DND-41 (cell line): ENCODE measurements at regions not wholly inside any gene's neighbourhood (a gene's known extent, or its start where the extent isn't known, plus 50 kb on each side); places are given as distances from the start of the nearest gene placed in this dataset.

ENCODE experiments used
- ATAC-seq: fragments of 200-7000 bp; cut with Tn5 transposase; 3 replicates; pipeline ENCODE4 v1.9.1; 2021; ENCODE audit warnings: low read depth; ENCODE audit not compliant: insufficient read depth
- DNase-seq: peaks from one replicate; pipeline ENCODE4 v3.0.0-alpha.2; 2020
- H2AFZ ChIP-seq: 2 replicates; pipeline ENCODE4 v1.6.0; 2012; ENCODE audit warnings: low read depth, low read length
- H3K27ac ChIP-seq: 2 replicates; pipeline ENCODE4 v1.5.1; 2012; ENCODE audit warnings: low read length, inconsistent platforms
- H3K27me3 ChIP-seq: fragments of 200-600 bp; sonication (generic); 2 replicates; pipeline ENCODE4 v1.6.0; 2012; ENCODE audit warnings: low read length, mild to moderate bottlenecking, inconsistent platforms; ENCODE audit not compliant: insufficient read depth, poor library complexity
- H3K36me3 ChIP-seq: 2 replicates; pipeline ENCODE4 v1.5.1; 2012; ENCODE audit warnings: low read length, inconsistent platforms; ENCODE audit not compliant: insufficient read depth
- H3K4me1 ChIP-seq: 2 replicates; pipeline ENCODE4 v1.5.1; 2012; ENCODE audit warnings: mild to moderate bottlenecking, low read length; ENCODE audit not compliant: insufficient read depth
- H3K4me2 ChIP-seq: 2 replicates; pipeline ENCODE4 v1.6.0; 2012; ENCODE audit warnings: mild to moderate bottlenecking, moderate library complexity, low read length, inconsistent platforms; ENCODE audit not compliant: insufficient read depth
- H3K4me3 ChIP-seq, 2 experiments: fragments of 200-600 bp in 1 of 2; shearing (Covaris generic) in 1 of 2; 2 replicates each; pipeline ENCODE4 v1.5.1; 2012 to 2016; ENCODE audit warnings: inconsistent platforms in 2 of 2, low read length in 2 of 2, mild to moderate bottlenecking in 2 of 2, low read depth in 1 of 2, moderate library complexity in 1 of 2
- H3K79me2 ChIP-seq: 2 replicates; pipeline ENCODE4 v1.6.0; 2012; ENCODE audit warnings: low read length, inconsistent platforms; ENCODE audit not compliant: insufficient read depth
- H3K9ac ChIP-seq: 2 replicates; pipeline ENCODE4 v1.6.0; 2012; ENCODE audit warnings: low read depth, mild to moderate bottlenecking, inconsistent platforms, low read length, moderate library complexity
- H3K9me3 ChIP-seq: 2 replicates; pipeline ENCODE4 v1.5.1; 2012; ENCODE audit warnings: low read length, moderate library complexity, mild to moderate bottlenecking, inconsistent platforms; ENCODE audit not compliant: insufficient read depth, severe bottlenecking
- H4K20me1 ChIP-seq: 2 replicates; pipeline ENCODE4 v1.6.0; 2012; ENCODE audit warnings: low read length; ENCODE audit not compliant: insufficient read depth
- EZH2 ChIP-seq: IDR thresholded peaks from 3 replicates; pipeline ENCODE4 v1.6.1; 2012; ENCODE audit warnings: borderline replicate concordance, low read depth, mild to moderate bottlenecking, moderate library complexity, low read length, inconsistent platforms; ENCODE audit not compliant: severe bottlenecking
- TF ChIP-seq, protein P1 (sequence below): IDR thresholded peaks from 2 replicates; pipeline ENCODE4 v1.5.1; 2012; ENCODE audit warnings: borderline replicate concordance, low read length, moderate library complexity, mild to moderate bottlenecking; ENCODE audit not compliant: poor library complexity, severe bottlenecking; ENCODE audit errors: extremely low read depth

DNA sequence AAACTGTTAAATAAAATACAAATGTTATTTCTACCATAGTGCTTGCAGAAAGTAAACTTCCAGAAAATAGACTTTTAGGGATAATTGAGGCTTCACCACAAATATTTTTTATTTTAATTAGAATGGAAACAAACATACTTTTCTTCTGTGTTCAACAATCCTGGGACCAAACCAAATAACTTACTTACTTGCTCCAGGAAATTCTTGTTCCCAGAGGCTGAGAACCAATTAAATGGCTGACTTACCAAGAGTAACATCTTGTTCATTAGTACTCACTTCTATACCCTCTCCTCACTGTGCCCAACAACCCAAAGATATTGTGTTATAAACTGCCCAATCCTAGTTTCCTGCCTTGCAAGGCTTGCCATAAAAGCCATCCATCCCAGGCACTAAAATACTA, 172.2 kb upstream of the PFN2 start:
- Histone ChIP-seq H3K36me3 (no peaks in the 10 kb centered on the region), H3K9me3 (no peaks in the 10 kb centered on the region), H3K4me1 (no peaks in the 10 kb centered on the region), H3K4me3 (no peak overlapping the region), H3K27ac (no peak overlapping the region), H3K27me3 (no peaks in the 10 kb centered on the region), H3K9ac (no peak overlapping the region), H2AFZ (no peak overlapping the region), H3K79me2 (no peaks in the 10 kb centered on the region), H4K20me1 (no peaks in the 10 kb centered on the region), H3K4me2 (no peak overlapping the region)
- ATAC-seq (no peak), DNase-seq (no peak)
- TF ChIP-seq EZH2, result no peak
- TF ChIP-seq, protein P1, sequence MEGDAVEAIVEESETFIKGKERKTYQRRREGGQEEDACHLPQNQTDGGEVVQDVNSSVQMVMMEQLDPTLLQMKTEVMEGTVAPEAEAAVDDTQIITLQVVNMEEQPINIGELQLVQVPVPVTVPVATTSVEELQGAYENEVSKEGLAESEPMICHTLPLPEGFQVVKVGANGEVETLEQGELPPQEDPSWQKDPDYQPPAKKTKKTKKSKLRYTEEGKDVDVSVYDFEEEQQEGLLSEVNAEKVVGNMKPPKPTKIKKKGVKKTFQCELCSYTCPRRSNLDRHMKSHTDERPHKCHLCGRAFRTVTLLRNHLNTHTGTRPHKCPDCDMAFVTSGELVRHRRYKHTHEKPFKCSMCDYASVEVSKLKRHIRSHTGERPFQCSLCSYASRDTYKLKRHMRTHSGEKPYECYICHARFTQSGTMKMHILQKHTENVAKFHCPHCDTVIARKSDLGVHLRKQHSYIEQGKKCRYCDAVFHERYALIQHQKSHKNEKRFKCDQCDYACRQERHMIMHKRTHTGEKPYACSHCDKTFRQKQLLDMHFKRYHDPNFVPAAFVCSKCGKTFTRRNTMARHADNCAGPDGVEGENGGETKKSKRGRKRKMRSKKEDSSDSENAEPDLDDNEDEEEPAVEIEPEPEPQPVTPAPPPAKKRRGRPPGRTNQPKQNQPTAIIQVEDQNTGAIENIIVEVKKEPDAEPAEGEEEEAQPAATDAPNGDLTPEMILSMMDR, result no peak

DNA sequence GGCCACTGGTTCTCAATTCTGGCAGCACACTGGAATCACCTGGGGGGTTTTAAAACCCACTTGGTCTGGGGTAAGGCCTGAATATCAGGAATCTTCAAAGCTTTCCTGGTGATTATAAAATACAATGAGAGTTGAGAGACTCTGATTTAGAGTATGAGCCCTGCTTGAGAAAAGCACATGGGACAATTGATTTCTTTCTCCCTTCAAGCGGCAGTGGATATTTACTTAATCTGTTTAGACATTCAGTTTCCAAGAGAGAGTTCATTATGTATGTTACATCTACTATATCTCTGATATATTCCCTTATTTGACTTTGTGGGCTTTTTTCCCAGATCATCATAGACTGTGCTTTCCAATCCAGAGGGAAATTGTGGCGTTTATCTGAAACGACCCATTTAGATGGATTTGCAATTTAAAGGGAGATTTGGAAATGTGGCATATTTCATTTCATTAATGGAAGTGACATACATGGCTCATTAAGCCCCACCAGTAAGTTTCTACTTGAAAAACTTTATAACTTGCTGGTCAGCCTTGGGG, 171.2 kb upstream of the PFN2 start:
- H4K20me1 ChIP-seq, result no peaks in the 10 kb centered on the region
- no peak for DNase-seq
- H3K4me1 ChIP-seq, result no peaks in the 10 kb centered on the region
- ATAC-seq, result no peak
- H3K27ac ChIP-seq, result no peak overlapping the region
- H3K36me3 ChIP-seq, result no peaks in the 10 kb centered on the region
- H3K27me3 ChIP-seq, result no peaks in the 10 kb centered on the region
- H3K4me2 ChIP-seq, result no peak overlapping the region
- H3K79me2 ChIP-seq, result no peaks in the 10 kb centered on the region
- H2AFZ ChIP-seq, result no peak overlapping the region
- no peak overlapping the region for H3K4me3 ChIP-seq
- H3K9me3 ChIP-seq, result no peaks in the 10 kb centered on the region
- TF ChIP-seq, protein P1, result no peak
- TF ChIP-seq EZH2, result no peak
- no peak overlapping the region for H3K9ac ChIP-seq

DNA sequence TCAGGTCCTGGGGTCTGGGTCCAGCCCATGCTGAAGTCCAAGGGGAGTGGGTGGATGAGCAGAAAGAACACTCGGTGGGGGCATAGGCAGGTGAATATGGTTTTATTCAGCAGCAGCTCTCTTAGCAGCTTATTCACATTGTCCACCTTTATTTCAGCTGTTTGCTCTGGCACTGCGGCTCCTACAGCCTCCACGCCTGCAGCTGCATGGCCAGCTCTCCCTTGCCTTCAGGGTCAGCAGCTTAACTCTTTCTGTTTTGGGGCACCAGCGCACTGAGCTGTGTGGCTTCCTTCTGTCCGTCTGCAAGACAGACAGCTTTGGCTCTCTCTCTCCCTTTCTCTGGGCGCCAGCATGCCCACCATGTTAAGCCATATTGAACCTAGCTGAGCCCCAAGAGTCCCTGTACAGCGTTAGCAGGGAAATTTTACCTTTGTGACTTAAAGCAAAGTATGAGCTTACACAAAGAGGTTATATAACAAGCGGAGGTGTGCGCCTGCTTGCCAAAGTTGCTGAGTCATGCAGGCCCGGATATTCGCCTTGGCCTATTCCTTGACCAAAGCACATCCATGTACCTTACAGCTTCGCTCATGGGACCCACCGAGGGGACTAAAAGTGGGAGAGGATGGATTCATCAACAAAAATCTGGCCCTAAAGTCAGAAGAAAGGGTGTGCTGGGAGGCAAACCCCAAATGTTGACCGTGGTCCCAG, 170.1 kb upstream of the PFN2 start:
- no peaks in the 10 kb centered on the region for H4K20me1 ChIP-seq
- H2AFZ ChIP-seq, result no peak overlapping the region
- H3K4me3 ChIP-seq, result no peak overlapping the region
- no peaks in the 10 kb centered on the region for H3K36me3 ChIP-seq
- H3K27me3 ChIP-seq, result no peaks in the 10 kb centered on the region
- no peaks in the 10 kb centered on the region for H3K9me3 ChIP-seq
- TF ChIP-seq EZH2, result no peak
- TF ChIP-seq, protein P1, result no peak
- H3K4me2 ChIP-seq, result no peak overlapping the region
- ATAC-seq (no peak), DNase-seq (no peak)
- no peaks in the 10 kb centered on the region for H3K79me2 ChIP-seq
- H3K27ac ChIP-seq, result no peak overlapping the region
- H3K9ac ChIP-seq, result no peak overlapping the region
- H3K4me1 ChIP-seq, result no peaks in the 10 kb centered on the region

DNA sequence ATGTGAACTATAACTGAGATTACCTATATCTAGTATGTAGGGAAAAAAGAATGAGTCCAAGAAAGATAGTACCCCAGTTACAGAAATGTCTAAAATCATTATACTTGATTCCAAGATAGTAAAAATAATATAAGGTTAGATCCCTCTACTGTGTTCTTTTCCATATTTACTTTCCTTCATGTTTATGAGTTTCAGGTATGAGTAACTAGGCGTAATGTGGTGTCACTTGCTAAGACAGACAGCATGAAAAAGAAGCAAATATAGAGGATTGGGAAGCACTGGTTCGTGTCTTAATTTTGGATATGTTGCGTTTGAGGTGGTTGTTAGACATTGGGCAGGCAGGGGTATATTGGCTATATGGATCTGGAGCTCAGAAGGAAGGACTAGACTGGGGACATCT, 168.1 kb upstream of the PFN2 start:
- Histone ChIP-seq H3K79me2 (no peaks in the 10 kb centered on the region), H4K20me1 (no peaks in the 10 kb centered on the region), H3K4me2 (no peak overlapping the region), H3K36me3 (no peaks in the 10 kb centered on the region), H3K9ac (no peak overlapping the region), H3K27me3 (no peaks in the 10 kb centered on the region), H2AFZ (no peak overlapping the region), H3K9me3 (no peaks in the 10 kb centered on the region), H3K4me1 (no peaks in the 10 kb centered on the region), H3K4me3 (no peak overlapping the region), H3K27ac (no peak overlapping the region)
- ATAC-seq (no peak), DNase-seq (no peak)
- TF ChIP-seq EZH2, result no peak
- TF ChIP-seq, protein P1, result no peak
